ENCODE measurements at regions not wholly inside any gene's neighbourhood (a gene's known extent, or its start where the extent isn't known, plus 50 kb on each side); places are given as distances from the start of the nearest gene placed in this dataset.
A peak's percentile ranks its signal among the peaks of the same experiment; 100 is the strongest.

DNA sequence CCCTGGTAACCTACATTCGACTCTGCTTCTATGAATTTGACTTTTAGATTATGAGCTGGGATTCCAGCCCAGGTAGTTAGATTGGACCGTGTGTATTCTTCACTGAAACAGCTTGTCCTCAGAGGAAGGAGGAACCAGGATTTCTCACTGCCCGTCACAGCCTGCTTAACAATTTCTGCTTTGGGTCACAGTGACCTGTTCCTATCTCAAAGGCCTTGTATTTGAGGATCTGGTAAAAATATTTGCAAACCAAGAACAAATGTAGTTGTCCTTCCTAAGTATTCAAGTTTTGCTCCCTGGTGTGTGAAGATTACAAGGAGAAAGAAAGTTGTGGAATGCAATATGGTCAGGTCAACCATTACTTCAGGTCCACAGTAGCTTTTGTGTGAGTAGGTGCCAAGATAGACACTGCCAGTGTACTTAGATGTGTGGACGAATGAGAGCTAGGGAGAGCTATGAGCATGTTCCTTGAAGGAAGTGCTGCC, 55.1 kb downstream of the KIF4B start:
- DNase-seq, result no peak

DNA sequence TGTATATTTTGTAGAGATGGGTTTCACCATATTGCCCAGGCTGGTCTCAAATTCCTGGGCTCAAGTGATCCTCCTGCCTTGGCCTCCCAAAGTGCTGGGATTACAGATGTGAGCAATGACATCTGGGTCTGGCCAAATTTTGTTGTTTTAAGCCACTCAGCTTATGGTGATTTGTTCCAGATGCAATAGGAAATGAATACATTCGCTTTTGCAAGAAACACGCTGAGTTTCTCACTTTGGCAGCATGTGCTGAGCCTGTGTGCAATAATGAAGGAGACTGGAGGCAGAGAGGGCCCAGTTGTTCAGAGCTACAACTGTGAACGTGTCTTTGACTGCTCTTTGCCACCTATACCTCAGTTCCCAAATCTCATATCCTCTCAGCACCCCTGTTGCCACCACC, 56.4 kb downstream of the KIF4B start:
- DNase-seq, result no peak

DNA sequence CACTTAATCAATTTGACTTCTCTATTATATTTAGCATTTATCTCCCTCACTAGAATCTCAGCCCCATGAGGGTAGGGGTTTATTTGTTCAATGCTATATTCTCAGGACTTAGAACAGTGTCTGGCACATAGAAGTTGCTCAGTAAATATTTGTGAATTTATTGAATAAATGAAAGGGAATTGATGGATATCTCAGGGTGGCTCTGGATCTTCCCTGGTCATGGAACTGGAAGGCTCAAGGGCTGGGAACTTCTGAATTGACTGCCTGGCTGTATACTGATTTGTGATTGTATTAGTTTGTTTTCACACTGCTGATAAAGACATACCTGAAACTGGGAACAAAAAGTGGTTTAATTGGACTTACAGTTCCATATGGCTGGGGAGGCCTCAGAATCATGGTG, 57.2 kb downstream of the KIF4B start:
- DNase-seq, result no peak

DNA sequence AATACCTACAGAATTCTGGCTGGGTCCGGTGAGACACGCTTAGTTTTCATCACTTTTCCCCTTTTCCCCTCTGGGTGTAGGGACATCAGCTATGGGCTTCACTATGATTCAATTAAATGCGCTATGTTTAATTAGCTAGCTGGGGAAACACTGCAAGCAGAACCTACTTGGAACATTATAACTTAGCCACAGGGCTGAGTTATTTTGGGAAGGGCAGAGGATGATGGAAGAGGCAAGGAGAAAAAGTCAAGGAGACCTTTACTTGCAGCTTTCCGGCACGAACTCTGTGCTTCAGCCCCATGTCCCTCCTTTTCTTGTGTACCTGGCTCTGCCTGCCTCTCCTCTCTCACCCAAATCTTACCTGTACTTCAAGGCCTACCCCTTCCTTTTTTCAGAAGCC, 62.8 kb downstream of the KIF4B start:
- DNase-seq, result no peak

DNA sequence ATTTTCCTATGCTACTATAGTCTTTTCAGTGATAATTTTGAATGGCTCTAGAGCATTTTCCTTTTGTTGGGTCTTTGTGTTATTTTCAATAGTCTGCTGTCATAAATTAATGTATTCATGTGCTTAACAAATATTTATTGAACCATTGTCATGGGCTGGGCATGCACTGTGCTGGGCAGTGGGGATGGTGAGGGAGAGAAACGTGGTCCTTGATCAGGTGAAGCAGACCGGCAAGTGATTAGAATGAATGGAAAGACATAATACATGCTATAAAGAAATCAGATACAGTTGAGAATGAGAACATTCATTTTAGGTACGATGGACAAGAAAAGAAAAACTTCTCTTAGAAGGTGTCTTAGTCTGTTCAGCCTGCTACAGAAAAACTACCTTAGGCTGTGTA, 66.1 kb downstream of the KIF4B start:
- no peak for DNase-seq

DNA sequence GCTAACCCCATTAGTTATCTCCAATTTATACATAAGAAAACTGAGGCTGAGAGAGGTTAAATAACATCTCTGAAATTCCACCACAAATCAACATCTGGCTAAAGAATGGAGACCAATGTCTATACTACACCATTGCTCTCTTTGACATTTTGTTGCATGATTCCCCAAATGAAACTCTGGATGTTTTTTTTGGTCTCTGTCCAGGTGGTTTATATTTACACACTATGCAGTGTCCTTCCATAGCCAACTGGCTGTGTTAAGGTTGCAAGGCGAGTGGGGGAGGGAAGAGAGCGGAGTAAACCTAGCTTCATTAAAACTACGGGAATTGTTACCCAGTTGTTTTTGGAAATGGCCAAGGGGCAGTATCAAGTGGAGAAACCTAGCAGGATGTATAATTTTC, 67.2 kb downstream of the KIF4B start:
- no peak for DNase-seq

DNA sequence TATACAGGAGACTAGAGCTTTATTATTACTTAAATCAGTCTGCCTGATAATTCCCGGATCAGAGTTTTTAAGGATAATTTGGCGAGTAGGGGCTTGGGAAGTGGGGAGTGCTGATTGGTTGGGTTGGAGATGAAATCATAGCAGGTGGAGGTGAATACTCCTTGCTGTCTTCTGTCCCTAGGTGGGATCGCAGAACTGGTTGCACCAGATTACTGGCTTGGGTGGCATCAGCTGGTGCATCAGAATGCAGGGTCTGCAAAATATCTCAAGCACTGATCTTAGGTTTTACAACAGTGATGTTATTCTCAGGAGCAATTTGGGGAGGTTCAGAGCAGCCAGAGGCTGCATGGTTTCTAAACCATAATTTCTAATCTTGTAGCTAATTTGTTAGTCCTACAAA, 68.1 kb downstream of the KIF4B start:
- DNase-seq, result no peak

DNA sequence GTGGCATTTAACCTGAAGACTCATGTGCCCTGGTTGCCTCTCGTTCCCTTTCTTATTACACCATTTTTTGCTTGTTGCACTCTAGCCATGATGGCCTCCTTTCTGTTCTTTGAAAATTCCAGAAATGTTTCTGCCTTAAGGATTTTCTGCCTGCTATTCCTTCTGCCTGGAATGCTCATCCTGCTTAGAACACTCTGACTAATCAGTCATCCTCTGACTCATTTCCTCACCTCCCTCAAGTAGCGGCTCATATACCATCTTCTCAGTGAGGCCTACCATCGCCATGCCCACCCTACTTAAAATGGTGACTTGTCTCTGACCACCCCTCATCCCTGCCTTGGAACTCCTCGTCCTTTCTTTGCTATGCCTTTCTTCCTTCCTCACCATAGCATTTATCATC, 68.8 kb downstream of the KIF4B start:
- DNase-seq, result no peak

DNA sequence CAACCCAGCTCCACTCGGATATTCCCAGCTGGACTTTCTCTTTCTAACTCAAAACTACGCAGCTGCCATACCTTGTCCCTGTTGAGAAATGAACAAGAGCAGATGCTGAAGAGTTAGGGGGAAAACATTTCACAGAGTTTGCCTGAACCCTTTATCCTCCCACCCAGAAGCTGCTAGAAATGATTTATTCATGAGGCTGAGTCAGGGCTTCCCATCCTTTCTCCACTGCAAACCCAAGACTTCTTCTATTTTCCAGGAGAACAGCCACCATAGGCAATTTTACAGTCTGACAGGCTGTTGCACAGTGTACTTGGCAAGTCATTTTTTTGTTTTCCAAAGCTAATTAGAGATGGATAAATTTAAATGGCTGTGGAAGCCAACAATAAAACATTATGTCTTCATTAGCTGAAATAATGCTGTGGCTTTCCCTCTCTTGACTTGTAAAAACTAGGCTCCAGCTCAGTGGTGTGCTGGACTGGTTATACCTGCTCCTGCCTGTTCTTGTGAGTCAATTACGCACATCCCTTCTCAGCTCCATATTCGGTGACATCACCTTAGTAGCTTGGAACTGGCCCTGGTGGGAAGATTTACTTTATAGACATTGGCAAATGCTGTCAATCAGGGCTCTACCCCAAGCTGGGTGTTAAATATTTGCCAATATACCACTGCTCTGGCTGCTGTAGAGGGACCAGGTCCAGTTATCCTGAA, 71.9 kb downstream of the KIF4B start:
- DNase-seq, result no peak

DNA sequence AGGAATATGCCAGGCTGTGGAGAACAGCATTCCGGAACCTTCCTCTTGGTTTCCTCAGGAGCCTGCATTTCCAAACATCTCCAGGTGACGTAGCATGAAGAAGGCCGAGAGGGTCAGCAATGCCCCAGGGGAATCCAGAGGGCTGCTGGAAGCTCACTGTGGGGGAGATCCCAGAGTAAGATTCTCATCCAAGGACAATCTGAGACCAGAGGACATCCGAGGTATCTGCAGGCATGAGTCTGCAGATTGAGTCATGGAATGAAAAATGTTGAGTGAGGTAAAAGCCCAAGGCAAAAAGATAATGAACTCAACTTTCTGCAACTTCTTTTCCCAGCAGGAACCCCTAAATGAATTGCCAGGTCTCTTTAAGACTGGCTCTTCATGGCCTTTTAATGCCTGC, 73.5 kb downstream of the KIF4B start:
- DNase-seq, result no peak

DNA sequence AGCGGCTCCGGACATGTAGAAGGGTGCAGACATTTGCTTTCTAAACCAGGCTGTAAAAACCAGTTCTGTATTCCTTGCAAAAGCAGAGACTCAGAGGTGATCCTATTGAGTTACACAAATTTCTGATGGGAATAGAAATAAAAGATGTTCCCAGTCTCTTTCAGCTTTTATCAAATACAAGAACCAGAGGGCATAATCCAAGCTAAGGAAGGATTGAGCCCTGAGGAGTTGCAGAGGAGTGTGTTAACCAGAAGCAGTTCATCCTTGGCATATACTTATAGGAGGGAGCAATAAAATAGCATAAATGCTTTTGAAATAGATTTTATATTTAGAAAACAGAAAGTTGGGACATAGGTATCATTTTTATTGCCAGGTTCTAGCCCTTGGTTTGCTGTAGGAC, 75.3 kb downstream of the KIF4B start:
- no peak for DNase-seq

DNA sequence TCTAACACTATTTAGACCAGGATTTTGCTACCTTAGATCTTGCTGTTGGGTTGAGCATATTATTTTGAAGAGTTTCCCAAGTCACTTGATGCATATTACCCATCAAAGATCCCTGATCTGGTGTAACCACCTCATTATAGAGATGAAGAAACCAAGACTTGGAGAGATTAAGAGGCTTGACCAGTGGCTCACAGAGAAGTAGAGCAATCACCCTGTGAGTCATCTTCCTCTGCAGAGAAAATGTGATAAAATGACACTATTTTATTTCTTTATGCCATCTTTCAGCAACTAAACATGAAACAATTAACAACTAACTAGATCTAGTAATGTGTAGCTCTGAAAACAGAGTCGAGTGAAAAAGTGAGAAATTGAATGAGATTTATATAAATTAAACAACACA, 76.1 kb downstream of the KIF4B start:
- DNase-seq, result no peak

DNA sequence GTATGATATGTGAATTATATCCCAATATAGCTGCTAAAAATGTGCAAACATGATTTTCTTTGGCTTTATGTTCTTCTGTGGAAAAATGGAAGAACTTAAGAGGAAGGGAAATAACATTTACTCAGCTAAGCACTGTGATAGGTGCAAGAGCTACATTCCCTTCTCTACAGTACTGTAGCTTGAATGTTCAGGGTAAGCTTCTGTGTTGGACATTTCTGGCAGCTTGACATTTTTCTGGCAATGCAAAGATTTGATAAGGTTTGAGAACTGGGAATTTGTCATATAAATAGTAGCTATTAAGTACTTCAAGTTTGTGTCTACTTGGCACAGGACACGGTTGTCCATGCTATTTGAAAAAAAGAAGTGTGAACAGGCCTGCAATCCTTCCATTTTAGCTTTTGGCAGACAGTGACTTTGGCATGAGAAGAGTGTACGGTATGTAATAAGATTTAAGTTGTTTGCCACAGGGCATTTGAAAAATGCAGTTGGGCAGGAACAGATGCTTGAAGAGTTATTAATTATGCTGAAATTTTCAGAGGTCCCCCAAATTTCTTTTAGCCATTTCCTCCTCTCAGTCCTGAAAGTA, 77.6 kb downstream of the KIF4B start:
- peak in 1 of 2 donors; percentile 6 for DNase-seq

DNA sequence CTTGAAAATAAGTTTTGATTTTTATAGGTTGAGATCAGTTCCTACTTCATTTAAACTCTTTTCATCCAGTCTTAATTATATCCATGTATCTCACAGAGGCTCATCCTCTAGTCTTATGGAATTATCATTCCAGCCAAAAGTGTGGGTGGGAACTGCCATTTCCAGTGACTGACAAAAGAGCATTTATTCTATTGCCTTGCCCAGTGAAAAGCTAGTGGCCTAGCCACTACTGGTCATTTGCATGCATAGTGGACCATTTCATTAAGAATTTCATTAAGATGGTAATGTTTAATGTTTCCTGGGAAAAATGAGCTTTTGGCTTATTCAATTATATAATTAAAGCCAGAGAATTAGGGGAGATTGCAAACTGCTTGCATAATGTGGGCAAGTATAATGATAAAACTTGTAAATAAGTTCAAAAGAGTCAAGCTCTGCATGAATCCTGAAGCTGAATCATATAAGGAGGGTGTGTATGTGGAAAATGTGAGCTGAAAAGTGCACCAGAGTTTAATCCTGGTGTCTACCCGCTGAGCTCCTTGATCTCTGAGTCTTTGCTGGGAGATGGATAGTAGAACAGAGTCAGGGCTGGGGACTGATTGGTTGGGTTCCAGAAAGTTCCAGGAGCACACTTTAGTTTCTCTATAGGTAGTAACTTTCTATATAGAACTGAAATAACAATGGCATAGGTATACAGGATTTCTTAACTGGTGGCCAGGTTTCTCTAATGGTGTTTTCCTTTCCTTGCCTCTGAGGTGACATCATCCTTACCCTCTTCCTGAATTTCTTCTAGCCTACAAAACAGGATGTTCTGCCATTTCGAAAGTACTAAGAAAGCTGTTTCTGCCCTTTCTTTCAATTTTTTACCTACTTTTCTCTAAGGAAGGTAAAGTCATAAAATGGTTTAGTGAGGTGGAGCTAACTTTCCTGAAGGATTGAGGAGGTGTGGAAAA, 78.5 kb downstream of the KIF4B start:
- no peak for DNase-seq

DNA sequence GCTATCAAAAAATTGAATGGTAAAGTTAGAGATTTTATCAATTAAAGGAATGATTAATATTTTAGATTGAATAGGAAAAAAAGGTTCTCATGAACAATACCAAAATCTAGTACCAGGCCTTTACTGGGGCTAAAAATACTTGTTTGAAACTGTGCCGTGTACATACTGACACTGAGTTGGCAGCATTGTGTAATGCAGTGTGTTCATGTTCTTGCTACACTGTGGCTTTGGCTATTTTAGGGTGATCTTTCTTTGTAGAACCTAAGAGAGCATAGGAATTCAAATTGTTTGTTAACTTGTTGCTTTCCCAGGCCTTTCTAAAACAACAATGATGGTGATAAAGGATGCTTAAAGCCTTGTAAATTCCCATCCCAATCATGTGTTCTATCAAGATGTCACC, 80.9 kb downstream of the KIF4B start:
- DNase-seq, result no peak

DNA sequence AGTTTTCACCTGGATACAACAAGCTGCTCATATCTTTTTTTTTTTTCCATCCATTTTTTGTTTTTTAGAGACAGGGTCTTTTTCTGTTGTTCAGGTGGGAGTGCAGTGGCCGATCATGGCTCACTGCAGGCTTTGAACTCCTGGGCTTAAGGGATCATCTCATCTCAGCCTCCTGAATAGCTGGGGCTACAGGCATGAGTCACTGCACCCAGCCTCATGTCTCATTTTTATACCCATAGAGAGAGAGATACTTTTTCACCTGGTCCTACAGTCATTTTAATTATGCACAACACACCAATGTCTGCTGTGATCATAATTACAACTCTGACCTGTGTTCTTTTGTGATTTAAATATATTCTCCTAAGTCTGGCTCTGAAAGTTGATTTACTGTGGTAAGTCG, 84.4 kb downstream of the KIF4B start:
- no peak for DNase-seq

DNA sequence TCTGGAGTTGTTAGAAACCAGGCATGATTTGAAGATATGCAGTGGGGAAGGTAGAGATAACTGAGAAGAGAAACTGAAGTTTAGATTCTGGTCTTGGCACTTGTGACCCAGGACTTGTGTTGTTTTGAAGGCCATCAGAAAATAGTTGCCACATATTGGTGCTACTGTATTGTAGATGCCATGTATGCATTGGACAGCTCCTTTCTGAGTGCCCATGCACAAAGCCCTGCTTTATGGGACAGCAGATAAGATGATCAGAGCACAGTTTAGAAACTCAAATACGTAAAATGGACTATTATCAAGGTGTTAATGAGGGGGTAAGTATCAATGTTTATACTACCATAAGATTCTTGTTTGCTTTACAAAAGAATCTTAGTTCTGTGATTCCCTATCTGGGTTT, 84.9 kb downstream of the KIF4B start:
- DNase-seq, result no peak

DNA sequence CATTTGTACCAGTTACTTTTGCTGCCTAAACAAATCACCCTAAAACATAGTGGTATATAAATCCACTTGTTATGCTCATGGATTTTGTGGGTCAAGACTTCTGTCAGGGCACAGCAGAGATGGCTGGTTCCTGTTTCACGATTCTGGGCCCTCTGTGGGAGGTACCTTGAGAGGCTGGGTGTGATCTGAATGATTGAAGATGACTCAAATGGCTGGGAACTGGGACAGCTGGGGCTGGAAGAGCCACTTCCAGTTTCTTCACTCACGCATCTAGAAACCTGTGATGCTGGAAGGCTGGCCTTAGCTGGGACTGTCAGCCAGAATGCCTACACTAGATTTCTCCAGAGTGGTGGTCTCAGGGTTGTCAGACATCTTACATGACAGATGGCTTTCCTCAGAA, 88.1 kb downstream of the KIF4B start:
- no peak for DNase-seq

DNA sequence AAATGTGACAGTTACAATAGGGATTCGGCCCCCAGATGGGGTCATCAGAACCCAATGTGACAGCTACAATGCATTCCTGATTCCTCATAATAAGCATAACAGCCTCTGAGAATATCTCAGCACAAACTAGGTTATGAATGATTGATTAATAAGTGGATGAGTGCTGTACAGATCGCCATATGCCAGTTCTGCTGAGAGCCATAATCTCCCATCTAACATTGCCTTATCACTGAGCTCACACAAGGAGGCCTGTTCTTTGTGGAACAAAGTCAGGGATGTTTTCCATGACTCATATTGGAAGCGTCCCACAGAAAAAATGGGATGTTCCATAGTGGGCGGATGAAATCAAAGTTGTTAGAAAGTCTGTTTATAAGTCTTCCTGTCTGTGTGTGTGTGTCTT, 89.6 kb downstream of the KIF4B start:
- no peak for DNase-seq

DNA sequence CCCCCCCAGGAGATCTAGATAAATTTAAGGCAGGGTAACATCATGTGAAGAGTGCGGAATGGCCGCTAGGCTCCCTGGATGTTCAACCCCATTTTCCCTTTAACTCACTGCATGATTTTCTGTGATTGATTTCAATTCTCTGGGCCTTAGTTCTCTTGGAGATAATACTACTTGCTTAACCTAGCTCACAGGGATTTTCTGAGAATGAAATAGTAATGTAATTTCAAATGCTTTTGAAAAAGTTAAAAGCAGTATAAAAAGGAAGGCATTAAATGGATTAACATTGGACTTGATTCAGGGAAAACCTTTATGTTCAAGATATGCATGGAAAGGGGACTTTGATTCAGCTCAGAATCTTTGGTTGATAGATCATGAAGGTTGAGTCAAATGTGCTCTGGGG, 90.9 kb downstream of the KIF4B start:
- DNase-seq, result no peak

DNA sequence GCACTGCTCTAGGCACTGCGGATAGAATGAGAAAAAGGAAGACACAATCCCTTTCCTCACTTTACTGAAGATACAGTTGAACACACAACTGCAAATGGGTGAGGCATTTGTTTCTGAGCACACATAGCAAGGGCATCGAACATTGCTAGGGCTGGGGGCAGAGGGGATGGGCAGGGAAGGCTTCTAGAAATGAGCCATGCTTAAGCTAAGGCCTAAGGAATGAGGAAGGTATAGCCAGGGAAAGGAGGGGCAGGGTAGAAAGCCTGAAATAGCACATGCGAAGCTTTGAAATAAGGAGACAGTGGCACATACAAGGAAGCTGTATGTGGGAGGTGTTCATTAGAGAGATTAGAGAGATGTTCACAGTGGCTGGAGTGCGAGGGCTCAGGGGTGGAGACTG, 92.7 kb downstream of the KIF4B start:
- no peak for DNase-seq

DNA sequence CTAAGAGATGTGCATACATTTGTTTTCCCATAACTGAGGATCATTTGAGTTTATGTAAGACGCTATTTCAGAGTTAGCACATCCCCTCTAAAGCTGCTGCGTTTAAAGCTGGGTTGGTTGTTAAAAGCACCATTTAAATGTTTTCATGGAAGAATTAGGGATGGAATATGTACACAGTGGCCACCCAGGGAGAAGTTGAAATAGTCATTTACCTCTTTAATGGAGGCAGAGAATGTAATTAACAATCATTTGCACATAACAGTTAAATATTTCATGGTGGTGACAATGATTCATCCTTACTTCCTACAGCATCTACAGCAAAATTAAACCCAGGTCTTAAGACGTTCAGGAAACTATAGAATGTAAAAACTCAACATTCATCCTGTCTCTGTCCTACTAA, 100.3 kb downstream of the KIF4B start:
- DNase-seq, result no peak

DNA sequence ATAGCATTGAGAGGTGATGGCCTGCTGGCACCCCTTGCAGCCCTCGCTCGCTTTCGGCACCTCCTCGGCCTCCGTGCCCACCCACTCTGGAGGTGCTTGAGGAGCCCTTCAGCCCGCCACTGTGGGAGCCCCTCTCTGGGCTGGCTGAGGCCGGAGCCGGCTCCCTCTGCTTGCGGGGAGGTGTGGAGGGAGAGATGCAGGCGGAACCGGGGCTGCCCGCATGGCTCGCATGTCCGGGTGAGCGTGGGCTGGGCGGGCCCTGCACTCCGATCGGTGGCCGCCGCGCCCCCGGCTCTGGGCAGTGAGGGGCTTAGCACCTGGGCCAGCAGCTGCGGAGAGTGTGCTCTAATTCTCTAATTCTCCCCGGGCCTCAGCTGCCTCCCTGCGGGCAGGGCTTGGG, 101.1 kb downstream of the KIF4B start:
- DNase-seq, result no peak

Measured in right lung (tissue), 2 donors.